GM12878 (cell line): ENCODE measurements at regions not wholly inside any gene's neighbourhood (a gene's known extent, or its start where the extent isn't known, plus 50 kb on each side); places are given as distances from the start of the nearest gene placed in this dataset.

ENCODE experiments used
- ATAC-seq: fragments of 200-7000 bp; cut with Tn5 transposase; 3 replicates; pipeline ENCODE4 v1.9.1; 2020; ENCODE audit warnings: mild to moderate bottlenecking, moderate library complexity
- BruUV-seq: library from RNA; stranded (reverse); fragments of 400-500 nt; replicated peaks from 2 replicates; lab custom pipeline; 2021; lab: Mats Ljungman, UMichigan
- CTCF ChIA-PET: fragments of 300-600 bp; sonication (Branson Sonifier 250); formaldehyde crosslinking; extraction: SDS; loops from one replicate; lab custom pipeline; 2021; ENCODE audit warnings: inconsistent platforms; lab: Yijun Ruan, JAX
- POLR2A ChIA-PET: fragments of 350-600 bp; formaldehyde crosslinking; extraction: SDS; loops from one replicate; lab custom pipeline; 2021; ENCODE audit warnings: inconsistent platforms; lab: Charles Lee
- RAD21 ChIA-PET: fragments of 300-600 bp; sonication (Branson Sonifier 250); formaldehyde crosslinking; loops from one replicate; lab custom pipeline; 2023; ENCODE audit warnings: antibody characterized with exemption; ENCODE audit not compliant: unreplicated experiment; lab: Charles Lee
- SMC1A ChIA-PET: fragments of 300-600 bp; sonication (Branson Sonifier 250); formaldehyde crosslinking; loops from one replicate; lab custom pipeline; 2023; ENCODE audit not compliant: unreplicated experiment, uncharacterized antibody; lab: Charles Lee
- DNase-seq: peaks from one replicate; pipeline ENCODE4 v3.0.0-alpha.2; 2011; ENCODE audit warnings: low read depth, low spot score
- FAIRE-seq: peaks from 3 replicates; lab custom pipeline; 2011; peaks lifted over from hg19 to GRCh38; lab: Jason Lieb, UNC
- H2AFZ ChIP-seq: 2 replicates; pipeline ENCODE4 v1.6.0; 2011; ENCODE audit warnings: low read depth, low read length, control low read depth; ENCODE audit not compliant: control insufficient read depth
- H3K27ac ChIP-seq: 2 replicates; pipeline ENCODE4 v1.5.1; 2011; ENCODE audit warnings: control low read depth; ENCODE audit not compliant: control insufficient read depth, insufficient read depth
- H3K27me3 ChIP-seq, 2 experiments: replicated peaks in 1 of 2; 2 replicates each; pipeline versions ENCODE4 v1.6.0 to v1.6.1; 2011; ENCODE audit warnings: low read length in 1 of 2; ENCODE audit not compliant: control insufficient read depth in 2 of 2, insufficient read depth in 2 of 2
- H3K36me3 ChIP-seq, 2 experiments: 2 replicates each; pipeline ENCODE4 v1.5.1; 2011; ENCODE audit warnings: low read length in 1 of 2; ENCODE audit not compliant: control insufficient read depth in 2 of 2, insufficient read depth in 2 of 2
- H3K4me1 ChIP-seq: 2 replicates; pipeline ENCODE4 v1.6.1; 2011; ENCODE audit warnings: mild to moderate bottlenecking, low read length, moderate library complexity, mixed read lengths; ENCODE audit not compliant: control insufficient read depth, insufficient read depth
- H3K4me2 ChIP-seq: 2 replicates; pipeline ENCODE4 v1.6.0; 2011; ENCODE audit warnings: control low read depth; ENCODE audit not compliant: control insufficient read depth, insufficient read depth
- H3K4me3 ChIP-seq: fragments of 200-600 bp; sonication (generic); 2 replicates; pipeline ENCODE4 v1.5.1; 2016
- H3K79me2 ChIP-seq: 2 replicates; pipeline ENCODE4 v1.6.0; 2011; ENCODE audit warnings: low read length; ENCODE audit not compliant: control insufficient read depth, insufficient read depth
- H3K9ac ChIP-seq: 2 replicates; pipeline ENCODE4 v1.8.0; 2011; ENCODE audit warnings: low read length, control low read depth, mixed read lengths; ENCODE audit not compliant: control insufficient read depth, insufficient read depth
- H3K9me3 ChIP-seq: replicated peaks from 3 replicates; pipeline ENCODE4 v1.5.1; 2011; ENCODE audit warnings: mild to moderate bottlenecking, low read length; ENCODE audit not compliant: control insufficient read depth, insufficient read depth
- H4K20me1 ChIP-seq: 2 replicates; pipeline ENCODE4 v1.6.0; 2011; ENCODE audit not compliant: control insufficient read depth, insufficient read depth
- BCL11A ChIP-seq: IDR thresholded peaks from 2 replicates; pipeline ENCODE4 v1.6.1; 2011; ENCODE audit warnings: low read depth, low read length
- CHD1 ChIP-seq: IDR thresholded peaks from 2 replicates; pipeline ENCODE4 v1.6.1; 2012; ENCODE audit warnings: low read depth, low read length, improper control_type of control experiment
- KDM1A ChIP-seq: fragments of 200-600 bp; sonication (generic); IDR thresholded peaks from 2 replicates; pipeline ENCODE4 v1.6.1; 2016; ENCODE audit warnings: borderline replicate concordance
- NFIC ChIP-seq: IDR thresholded peaks from 2 replicates; pipeline ENCODE4 v1.6.1; 2012; ENCODE audit warnings: low read depth, mild to moderate bottlenecking, inconsistent platforms, low read length, moderate library complexity
- POLR2A ChIP-seq: IDR thresholded peaks from 2 replicates; pipeline ENCODE4 v1.6.1; 2011; ENCODE audit warnings: low read depth, mild to moderate bottlenecking, low read length
- RB1 ChIP-seq: fragments of 450-650 bp; formaldehyde crosslinking; IDR thresholded peaks from 2 replicates; pipeline ENCODE4 v1.6.1; 2017; ENCODE audit warnings: mild to moderate bottlenecking, borderline replicate concordance
- SP1 ChIP-seq: IDR thresholded peaks from one replicate; pipeline ENCODE4 v1.6.1; 2011; ENCODE audit warnings: low read depth, low read length
- TCF7 ChIP-seq: IDR thresholded peaks from 2 replicates; pipeline ENCODE4 v1.6.1; 2014; ENCODE audit warnings: antibody characterized with exemption, borderline replicate concordance
- WGBS: methylation state at CpG from one replicate; pipeline ENCODE4 v1.1.6; 2016; ENCODE audit warnings: low lambda C conversion rate; ENCODE audit not compliant: insufficient replicate concordance, insufficient coverage; ENCODE audit errors: missing lambda C conversion rate; 5-methylcytosine and 5-hydroxymethylcytosine counted together
- in situ Hi-C: fragments of 300-500 bp; cut with MboI; formaldehyde crosslinking; loops from 9 replicates; pipeline ENCODE4 v1.14.3; 2018; ENCODE audit warnings: mixed read lengths
- intact Hi-C: fragments of 100-400 bp; cut with micrococcal nuclease; formaldehyde crosslinking; loops from one replicate; pipeline ENCODE4 v1.14.2; 2022; ENCODE audit not compliant: unreplicated experiment
- TF ChIP-seq, protein P1 (sequence below): IDR thresholded peaks from 2 replicates; pipeline ENCODE4 v1.6.1; 2011; ENCODE audit warnings: mild to moderate bottlenecking, low read depth, low read length, moderate library complexity; ENCODE audit not compliant: insufficient replicate concordance
- TF ChIP-seq, protein P2 (sequence below): fragments of 450-650 bp; IDR thresholded peaks from 2 replicates; pipeline ENCODE4 v1.6.1; 2018; ENCODE audit warnings: borderline replicate concordance, mild to moderate bottlenecking; ENCODE audit not compliant: partially characterized antibody
- TF ChIP-seq, protein P3 (sequence below): fragments of 150-350 bp; IDR thresholded peaks from 2 replicates; pipeline ENCODE4 v1.6.1; 2016; ENCODE audit warnings: low read depth, low read length
- TF ChIP-seq, protein P4 (sequence below): IDR thresholded peaks from 2 replicates; pipeline ENCODE4 v1.6.1; 2012; ENCODE audit warnings: improper control_type of control experiment, low read depth, low read length; ENCODE audit not compliant: insufficient replicate concordance

- ChIA-PET RAD21 (no interaction called here), CTCF (no interaction called here), POLR2A (no interaction called here), SMC1A (no interaction called here)
- no peak for DNase-seq
- Histone ChIP-seq H3K9ac (no peak overlapping the region), H2AFZ (no peak overlapping the region), H3K4me3 (no peak overlapping the region), H3K4me1 (no peaks in the 10 kb centered on the region), H3K27ac (no peak overlapping the region), H3K36me3 (no peaks in the 10 kb centered on the region), H3K9me3 (no peaks in the 10 kb centered on the region; the same call in 2 of the 3 replicates), H3K27me3 (no peaks in the 10 kb centered on the region), H3K79me2 (no peaks in the 10 kb centered on the region), H3K4me2 (no peak overlapping the region), H4K20me1 (no peaks in the 10 kb centered on the region)
- in situ Hi-C loops (no loop called here), intact Hi-C loops (no loop called here)
- WGBS = 45% methylated on average over 32 of the region's 34 CpGs
- no peak for ATAC-seq
- no TSS peak for BruUV-seq
- no peak for FAIRE-seq
- TF ChIP-seq, protein P1, sequence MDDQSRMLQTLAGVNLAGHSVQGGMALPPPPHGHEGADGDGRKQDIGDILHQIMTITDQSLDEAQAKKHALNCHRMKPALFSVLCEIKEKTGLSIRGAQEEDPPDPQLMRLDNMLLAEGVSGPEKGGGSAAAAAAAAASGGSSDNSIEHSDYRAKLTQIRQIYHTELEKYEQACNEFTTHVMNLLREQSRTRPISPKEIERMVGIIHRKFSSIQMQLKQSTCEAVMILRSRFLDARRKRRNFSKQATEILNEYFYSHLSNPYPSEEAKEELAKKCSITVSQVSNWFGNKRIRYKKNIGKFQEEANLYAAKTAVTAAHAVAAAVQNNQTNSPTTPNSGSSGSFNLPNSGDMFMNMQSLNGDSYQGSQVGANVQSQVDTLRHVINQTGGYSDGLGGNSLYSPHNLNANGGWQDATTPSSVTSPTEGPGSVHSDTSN = no peak
- TF ChIP-seq POLR2A = no peak
- no peak for TF ChIP-seq KDM1A
- TF ChIP-seq, protein P2, sequence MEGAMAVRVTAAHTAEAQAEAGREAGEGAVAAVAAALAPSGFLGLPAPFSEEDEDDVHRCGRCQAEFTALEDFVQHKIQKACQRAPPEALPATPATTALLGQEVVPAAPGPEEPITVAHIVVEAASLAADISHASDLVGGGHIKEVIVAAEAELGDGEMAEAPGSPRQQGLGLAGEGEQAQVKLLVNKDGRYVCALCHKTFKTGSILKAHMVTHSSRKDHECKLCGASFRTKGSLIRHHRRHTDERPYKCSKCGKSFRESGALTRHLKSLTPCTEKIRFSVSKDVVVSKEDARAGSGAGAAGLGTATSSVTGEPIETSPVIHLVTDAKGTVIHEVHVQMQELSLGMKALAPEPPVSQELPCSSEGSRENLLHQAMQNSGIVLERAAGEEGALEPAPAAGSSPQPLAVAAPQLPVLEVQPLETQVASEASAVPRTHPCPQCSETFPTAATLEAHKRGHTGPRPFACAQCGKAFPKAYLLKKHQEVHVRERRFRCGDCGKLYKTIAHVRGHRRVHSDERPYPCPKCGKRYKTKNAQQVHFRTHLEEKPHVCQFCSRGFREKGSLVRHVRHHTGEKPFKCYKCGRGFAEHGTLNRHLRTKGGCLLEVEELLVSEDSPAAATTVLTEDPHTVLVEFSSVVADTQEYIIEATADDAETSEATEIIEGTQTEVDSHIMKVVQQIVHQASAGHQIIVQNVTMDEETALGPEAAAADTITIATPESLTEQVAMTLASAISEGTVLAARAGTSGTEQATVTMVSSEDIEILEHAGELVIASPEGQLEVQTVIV = no peak
- TF ChIP-seq CHD1 = no peak
- TF ChIP-seq SP1 = no peak
- no peak for TF ChIP-seq NFIC
- TF ChIP-seq, protein P3, sequence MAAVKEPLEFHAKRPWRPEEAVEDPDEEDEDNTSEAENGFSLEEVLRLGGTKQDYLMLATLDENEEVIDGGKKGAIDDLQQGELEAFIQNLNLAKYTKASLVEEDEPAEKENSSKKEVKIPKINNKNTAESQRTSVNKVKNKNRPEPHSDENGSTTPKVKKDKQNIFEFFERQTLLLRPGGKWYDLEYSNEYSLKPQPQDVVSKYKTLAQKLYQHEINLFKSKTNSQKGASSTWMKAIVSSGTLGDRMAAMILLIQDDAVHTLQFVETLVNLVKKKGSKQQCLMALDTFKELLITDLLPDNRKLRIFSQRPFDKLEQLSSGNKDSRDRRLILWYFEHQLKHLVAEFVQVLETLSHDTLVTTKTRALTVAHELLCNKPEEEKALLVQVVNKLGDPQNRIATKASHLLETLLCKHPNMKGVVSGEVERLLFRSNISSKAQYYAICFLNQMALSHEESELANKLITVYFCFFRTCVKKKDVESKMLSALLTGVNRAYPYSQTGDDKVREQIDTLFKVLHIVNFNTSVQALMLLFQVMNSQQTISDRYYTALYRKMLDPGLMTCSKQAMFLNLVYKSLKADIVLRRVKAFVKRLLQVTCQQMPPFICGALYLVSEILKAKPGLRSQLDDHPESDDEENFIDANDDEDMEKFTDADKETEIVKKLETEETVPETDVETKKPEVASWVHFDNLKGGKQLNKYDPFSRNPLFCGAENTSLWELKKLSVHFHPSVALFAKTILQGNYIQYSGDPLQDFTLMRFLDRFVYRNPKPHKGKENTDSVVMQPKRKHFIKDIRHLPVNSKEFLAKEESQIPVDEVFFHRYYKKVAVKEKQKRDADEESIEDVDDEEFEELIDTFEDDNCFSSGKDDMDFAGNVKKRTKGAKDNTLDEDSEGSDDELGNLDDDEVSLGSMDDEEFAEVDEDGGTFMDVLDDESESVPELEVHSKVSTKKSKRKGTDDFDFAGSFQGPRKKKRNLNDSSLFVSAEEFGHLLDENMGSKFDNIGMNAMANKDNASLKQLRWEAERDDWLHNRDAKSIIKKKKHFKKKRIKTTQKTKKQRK = no peak
- TF ChIP-seq RB1 = no peak
- TF ChIP-seq TCF7 = no peak
- TF ChIP-seq, protein P4, sequence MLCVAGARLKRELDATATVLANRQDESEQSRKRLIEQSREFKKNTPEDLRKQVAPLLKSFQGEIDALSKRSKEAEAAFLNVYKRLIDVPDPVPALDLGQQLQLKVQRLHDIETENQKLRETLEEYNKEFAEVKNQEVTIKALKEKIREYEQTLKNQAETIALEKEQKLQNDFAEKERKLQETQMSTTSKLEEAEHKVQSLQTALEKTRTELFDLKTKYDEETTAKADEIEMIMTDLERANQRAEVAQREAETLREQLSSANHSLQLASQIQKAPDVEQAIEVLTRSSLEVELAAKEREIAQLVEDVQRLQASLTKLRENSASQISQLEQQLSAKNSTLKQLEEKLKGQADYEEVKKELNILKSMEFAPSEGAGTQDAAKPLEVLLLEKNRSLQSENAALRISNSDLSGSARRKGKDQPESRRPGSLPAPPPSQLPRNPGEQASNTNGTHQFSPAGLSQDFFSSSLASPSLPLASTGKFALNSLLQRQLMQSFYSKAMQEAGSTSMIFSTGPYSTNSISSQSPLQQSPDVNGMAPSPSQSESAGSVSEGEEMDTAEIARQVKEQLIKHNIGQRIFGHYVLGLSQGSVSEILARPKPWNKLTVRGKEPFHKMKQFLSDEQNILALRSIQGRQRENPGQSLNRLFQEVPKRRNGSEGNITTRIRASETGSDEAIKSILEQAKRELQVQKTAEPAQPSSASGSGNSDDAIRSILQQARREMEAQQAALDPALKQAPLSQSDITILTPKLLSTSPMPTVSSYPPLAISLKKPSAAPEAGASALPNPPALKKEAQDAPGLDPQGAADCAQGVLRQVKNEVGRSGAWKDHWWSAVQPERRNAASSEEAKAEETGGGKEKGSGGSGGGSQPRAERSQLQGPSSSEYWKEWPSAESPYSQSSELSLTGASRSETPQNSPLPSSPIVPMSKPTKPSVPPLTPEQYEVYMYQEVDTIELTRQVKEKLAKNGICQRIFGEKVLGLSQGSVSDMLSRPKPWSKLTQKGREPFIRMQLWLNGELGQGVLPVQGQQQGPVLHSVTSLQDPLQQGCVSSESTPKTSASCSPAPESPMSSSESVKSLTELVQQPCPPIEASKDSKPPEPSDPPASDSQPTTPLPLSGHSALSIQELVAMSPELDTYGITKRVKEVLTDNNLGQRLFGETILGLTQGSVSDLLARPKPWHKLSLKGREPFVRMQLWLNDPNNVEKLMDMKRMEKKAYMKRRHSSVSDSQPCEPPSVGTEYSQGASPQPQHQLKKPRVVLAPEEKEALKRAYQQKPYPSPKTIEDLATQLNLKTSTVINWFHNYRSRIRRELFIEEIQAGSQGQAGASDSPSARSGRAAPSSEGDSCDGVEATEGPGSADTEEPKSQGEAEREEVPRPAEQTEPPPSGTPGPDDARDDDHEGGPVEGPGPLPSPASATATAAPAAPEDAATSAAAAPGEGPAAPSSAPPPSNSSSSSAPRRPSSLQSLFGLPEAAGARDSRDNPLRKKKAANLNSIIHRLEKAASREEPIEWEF = no peak
- TF ChIP-seq BCL11A = no peak
Observed at GRCh38 chr4:1495416-1496115, 89.3 kb upstream of the NKX1-1 start.
